ENCODE measurements at regions not wholly inside any gene's neighbourhood (a gene's known extent, or its start where the extent isn't known, plus 50 kb on each side); places are given as distances from the start of the nearest gene placed in this dataset.

- TF ChIP-seq POLR2A (IDR thresholded peaks at IDR 0.05), result no peak
- TF ChIP-seq CTCF (IDR thresholded peaks at IDR 0.05), result no peak
- TF ChIP-seq POLR2AphosphoS5 (IDR thresholded peaks at IDR 0.05), result no peak
Observed at GRCh38 chrX:122055460-122055859, 1008.0 kb downstream of the GLUD2 start.

Measured in prostate gland (tissue), 2 donors.